HG02884 (cell line): ENCODE measurements at regions not wholly inside any gene's neighbourhood (a gene's known extent, or its start where the extent isn't known, plus 50 kb on each side); places are given as distances from the start of the nearest gene placed in this dataset.
A peak's percentile ranks its signal among the peaks of the same experiment; 100 is the strongest.

Experiments used
- ATAC-seq: cut with Tn5 transposase; IDR thresholded peaks from one replicate; pipeline ENCODE4 v1.9.1; 2021; ENCODE audit warnings: mild to moderate bottlenecking, moderate library complexity; ENCODE audit not compliant: unreplicated experiment

DNA sequence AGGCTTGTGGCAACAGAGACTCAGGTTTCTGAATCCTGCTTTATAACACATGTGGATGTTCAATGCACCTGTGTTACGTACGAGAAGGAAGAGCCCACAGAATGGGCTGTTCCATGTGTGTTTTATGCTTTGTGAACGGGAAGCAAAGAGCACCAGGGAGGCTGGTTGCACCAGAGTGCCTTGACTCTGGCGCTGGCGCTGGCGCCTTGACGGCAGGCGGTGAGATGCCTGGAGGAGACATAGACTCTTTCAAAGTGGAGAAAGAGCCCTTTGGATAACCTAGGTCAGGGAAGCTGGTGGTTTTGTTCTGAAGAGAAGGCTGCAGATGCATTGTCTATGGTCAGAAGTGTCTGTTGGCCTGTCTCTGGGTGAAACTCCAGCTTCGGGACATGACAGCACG lies 80.2 kb upstream of the APCDD1 start:
- no peak for ATAC-seq

DNA sequence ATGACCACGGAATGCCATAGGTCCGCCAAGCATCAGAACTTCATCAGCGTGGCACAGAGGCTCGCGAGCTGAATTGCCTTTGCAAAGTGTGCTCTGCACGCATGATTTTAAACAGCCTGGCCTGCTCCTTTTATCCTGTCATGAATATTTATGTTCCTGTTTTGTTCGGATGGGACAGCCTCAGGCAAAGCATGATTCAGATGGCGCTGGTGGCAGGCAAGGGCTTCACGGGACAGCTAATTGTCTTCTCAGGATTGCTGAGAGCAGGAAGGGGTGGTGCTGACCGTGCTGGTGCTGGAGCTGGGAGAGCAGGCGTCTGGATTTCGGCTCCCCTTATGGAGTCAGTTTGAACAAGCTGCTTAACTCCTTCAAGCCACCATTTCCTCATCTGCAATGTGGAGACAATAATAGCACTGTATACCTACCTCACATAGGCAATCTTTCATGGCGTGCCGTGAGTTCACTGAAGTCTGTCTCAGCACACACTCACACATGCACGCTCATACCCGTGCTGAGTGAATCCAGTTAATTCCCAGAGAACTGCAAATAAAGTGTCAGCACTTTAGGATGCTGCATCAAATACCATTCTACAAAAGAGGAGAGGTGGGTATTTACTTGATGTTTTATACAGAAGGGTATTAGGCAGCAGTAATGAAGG lies 79.7 kb upstream of the APCDD1 start:
- ATAC-seq: no peak

DNA sequence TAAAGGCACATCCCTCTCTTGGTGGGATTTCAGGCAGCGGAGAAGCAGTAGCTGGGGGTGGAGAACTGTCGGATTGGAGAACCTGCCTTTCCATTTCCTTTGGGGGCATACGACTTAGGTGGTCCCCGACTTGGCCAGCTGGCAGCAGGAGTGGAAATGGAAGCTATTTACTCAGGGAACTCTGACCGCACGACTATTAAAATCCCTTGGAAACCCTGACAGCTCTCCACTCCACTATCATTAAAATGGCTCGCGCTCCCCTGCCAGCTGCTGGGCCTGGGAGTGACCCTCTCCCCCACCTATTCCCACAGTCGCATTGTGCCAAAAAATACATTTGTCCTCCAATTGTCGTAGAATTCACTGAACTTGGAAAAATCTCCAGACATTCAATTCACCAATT lies 77.7 kb upstream of the APCDD1 start:
- no peak for ATAC-seq

DNA sequence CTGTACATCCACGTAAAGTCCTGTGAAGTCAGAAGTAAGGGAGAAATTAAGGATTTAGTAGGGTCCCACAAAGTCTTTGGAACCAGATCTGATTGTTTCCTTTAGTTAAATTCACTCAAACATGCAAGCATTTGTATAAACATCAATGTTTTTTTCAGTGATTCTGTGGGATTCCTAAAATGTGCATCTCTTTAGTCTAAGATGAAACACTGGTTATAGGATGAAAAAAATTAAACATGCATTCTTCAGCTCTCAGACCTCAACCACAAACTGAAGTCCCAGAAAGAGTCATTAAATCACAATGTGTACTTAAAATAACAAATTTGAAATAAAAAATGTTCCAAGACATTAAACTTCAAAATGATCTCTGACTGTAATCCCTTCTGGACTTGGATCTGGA lies 76.5 kb upstream of the APCDD1 start:
- ATAC-seq: no peak

DNA sequence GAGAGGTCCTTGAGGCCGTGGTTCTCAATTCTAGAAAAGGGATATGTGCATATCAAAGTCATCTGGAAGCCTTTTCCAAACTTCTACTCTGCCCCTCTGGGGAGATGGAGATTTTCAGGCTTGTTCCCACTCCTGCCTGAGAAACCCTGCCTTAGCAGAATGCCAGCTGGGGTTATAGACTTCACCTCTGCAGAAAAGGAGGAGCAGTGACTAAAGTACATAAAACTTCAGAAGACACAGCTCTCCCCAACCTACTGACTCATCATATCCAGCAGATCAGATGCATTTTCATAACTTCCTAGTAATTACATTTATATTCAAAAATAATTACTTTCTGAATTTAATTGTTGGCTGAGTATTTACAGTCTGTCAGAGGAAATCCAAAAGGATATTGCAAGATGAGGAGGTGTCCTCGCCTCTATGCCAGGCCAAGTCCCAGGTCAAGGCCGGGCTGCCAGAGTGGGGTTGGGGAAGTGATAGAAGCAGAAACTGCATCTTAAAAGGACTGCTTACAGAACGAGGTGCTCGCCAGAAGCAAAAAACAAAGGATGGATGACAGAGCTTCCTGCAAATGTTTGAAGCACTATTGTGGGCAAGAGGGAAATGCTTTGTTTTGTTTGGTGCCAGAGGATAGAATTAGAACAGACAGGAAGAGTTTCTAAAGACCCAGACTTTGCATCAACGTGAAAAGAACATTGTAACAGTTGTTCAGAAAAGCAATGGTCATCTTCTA lies 75.6 kb upstream of the APCDD1 start:
- no peak for ATAC-seq

DNA sequence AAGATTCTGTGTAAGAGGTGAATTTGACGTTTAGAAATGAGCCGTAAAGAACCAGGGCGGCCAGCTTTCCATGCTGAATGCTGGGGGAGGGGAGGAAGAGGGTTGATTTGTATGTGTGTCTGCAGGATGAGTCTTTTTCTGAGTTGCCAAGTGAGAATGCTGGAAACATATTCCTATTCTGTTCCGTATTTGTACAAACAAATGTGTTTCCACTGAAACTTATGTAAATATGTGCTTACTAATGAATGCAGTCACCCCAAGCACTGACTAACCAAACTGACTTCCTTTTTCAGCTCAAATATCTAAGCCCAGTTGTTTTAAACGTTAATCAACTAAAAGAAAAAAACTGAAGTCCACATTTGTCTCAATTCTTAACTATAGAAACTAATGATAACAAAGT lies 74.9 kb upstream of the APCDD1 start:
- no peak for ATAC-seq

DNA sequence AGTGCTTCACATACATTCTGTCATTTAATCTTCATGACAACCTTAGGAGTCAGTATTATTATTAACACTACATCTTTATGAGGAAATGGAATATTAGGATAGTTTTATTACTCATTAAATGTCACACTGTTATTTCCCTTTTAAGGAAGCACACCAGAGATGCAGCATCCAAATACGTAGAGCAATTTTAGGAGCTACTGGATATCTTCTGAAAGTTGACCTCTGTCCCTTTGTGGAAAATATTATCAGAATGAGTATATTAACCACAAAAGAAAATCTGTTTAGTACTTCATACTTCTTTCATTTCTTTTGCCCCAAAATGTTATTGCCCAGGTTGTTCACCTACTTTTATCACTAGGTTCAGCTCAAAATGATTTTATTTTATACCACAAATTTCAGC lies 72.9 kb upstream of the APCDD1 start:
- no peak for ATAC-seq

DNA sequence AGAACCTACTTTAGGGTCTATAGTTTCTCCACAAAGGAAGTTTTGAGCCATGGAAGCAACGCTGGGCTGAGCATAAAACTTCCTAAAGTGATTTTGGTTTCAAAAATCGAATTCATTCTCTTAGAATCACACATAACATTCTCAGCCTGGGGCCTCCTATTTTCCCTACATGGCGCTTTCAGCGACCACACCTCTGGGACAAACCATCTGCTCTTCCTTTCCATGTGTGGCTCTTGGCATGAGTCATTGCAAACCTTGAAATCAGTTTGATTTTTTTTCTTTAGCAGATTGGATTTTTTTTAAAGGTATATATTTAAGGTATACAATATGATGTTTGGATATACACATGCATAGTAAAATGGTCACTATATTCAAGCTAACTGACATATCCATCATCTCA lies 72.5 kb upstream of the APCDD1 start:
- ATAC-seq: no peak

DNA sequence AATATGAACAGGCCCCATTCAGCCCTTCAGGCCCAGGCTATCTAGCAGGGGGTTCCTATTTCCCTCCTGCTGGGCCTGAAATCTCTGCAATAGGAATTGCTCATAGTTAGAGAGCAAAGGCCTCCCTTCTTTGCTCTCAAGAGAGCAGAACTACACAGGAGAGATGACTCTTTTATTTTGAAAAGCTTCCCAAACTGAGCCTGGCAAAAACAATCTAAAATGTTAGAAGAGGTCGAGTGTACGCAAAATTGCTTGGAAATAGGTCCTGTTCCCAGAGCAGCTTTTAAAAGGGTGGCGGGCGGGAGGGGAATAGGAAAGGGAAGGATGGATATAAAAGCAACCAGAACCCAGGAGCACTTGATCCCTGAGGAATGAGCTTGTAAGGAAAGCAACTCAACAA lies 68.4 kb upstream of the APCDD1 start:
- ATAC-seq: no peak

DNA sequence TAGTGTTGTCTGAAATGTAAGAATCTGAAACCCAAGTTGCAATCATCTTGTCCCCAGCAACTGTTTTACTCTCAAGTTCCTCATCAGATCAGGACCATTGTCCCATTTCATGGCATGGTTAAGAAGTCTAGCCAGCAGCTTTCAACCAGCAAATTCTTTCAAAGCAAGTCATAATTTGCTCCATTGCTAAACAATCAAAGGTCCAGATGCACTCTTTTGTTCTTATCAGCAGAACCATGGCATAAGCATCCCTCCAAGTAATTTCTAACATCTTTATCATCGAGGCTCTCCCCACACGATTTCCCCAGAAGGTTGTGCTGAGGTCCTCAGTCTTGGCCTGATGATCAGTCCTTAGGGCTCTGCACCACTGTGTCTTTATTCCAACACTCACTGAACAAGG lies 67.5 kb upstream of the APCDD1 start:
- ATAC-seq: no peak

DNA sequence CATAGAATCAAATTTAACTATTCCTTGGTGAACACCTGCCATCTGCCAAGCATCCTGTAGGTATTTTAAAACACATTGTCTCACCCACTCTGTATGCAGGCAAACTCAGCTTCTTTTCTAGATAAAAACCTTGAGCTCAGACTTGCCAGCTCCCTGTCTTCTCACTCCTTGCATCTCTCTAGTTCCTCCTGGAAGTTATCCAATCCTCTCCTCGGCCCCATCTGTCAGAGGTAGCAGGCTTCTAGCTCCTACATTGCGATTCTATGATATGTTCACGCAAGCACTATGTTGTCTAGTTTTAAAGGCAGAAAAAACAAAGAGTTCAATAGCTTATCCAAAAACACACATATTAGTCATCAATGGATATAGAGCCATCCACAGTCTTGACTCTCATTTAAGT lies 67.0 kb upstream of the APCDD1 start:
- no peak for ATAC-seq

DNA sequence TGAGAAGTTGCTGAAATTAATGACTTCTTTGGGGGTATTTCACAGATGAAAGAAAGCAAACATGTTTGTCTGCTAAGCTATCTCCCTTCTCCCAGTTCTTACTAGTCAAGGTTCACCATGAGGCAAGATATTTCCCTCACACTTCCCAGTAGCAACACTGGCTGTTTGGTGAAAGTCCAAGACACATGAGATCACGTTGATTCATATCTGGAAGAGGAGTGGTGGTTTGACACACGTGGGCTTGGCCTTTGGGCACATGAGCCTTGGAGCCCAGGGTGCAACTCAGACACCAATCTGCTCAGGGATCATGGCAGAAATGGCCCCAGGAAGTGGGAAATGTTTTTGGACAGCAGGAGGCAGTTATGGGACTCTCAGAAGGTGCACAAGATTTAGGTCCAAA lies 66.1 kb upstream of the APCDD1 start:
- ATAC-seq: no peak

DNA sequence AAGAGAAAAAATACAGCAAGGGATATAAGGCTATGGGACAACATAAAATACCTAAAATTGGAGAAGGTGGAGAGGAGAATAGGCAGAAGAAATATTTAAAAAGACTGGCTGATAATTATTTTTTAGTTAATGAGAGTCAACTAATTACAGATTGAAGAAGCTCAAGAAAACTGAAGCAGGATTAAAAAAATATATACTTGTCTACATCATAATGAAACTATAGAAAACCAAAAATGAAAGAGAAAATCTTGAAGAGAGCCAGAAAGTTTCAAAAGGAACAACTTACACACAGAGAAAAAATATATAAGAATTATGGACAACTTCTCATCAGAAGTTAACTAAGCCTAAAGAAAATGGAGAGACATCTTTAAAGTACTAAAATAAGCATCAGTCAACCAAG lies 62.9 kb upstream of the APCDD1 start:
- peak; percentile 75 for ATAC-seq

DNA sequence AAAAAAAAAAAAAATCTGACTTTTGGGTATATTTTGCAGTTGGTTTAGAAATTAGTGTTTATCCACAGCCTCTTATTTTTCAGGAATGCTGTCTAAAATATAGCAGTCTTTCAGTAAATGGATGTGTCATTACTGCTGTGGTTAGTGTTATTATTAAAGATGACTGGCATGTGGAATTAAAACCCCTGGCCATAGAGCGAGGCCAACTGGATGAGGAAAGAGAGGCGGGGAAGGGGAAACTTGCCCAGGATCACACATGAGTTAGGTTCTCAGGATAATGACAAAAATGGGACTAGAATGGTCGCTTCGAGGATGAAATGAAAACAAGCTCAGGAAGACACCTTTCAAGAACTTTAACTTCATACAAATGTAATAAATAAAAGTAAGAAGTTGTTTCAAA lies 57.4 kb upstream of the APCDD1 start:
- ATAC-seq: no peak

DNA sequence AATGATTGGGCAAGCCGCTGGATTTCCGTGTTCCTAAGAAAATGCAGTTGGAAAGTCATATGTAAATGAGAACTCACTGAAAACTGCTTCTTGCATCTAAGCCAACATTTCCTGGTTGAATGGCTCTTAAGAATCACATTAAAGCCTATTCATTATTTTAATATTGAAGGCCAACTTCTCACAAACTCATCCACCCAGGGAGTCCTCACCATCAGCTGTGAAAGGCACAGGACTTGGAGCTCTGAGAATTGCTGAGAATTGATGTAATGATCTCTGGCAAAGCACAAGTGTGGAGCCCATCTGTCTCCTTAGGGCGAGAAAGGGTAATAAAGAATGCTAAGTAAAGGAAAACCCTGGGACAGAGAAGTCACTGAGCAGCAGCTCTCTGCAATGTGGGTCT lies 55.9 kb upstream of the APCDD1 start:
- no peak for ATAC-seq

DNA sequence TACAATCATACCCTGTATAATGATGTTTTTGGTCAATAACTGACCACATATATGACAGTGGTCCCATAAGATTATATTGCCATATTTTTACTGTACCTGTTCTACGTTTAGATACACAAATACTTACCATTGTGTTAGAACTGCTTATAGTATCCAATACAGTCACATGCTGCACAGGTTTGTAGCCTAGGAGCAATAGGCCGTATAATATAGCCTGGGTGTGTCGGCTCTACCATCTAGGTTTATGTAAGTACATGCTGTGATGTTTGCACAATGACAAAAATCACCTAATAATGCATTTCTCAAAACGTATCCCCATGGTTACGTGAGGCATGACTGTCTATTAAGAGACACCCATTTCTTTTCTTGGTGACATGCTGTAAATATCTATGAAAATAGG lies 55.0 kb upstream of the APCDD1 start:
- no peak for ATAC-seq

DNA sequence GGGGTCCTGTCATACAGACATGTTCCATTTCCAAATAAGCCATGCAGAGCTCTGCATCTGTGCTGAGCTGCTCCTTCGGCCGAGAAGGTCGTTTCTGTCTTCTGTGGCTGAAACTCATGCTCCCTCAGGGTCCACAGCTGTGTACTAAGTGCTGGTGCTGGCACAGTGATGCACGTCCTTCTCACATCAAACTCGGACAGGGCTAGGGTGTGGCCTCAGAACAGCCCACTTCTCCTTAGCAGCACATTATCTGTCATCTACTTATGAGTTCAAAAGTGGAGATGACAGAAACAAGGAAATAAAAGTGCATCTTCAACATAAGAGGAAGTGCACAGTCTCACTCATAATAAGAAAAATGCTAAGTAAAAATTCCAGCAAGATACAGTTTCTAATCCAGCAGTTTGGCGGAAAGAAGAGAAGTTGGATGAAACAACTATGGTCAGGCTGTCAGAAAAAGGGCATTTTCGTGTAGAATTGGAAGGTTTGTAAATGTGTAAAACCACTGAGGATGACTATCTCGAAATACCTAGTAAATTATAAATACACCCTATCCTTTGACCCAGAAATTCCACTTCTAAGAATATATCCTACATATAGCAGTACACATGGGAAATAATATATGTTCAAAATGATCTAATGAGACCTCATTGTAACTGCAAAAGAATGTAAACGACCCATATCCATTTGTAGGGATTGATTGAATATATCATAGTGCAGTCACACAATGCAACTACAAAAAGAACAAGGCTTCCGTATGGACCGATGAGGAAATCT lies 53.7 kb upstream of the APCDD1 start:
- no peak for ATAC-seq

DNA sequence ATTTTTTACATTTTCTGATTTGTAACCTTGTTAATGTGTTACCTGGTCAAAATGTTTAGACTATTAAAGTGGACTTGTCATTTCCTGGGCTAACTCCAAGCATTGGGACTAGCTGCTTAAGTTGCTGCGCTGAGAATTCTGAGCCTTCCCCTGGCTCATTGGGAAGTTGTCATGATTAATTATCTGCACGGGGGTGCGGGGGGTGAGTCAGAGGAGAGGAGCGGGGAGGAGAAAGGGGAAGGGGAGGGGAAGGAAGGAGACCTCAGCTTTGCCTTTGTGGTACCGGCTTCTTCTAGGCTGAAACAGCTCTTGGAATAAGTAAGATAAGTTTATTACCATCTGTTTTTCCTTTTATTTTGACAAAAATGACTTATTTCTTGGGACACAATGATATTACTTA lies 52.9 kb upstream of the APCDD1 start:
- no peak for ATAC-seq

DNA sequence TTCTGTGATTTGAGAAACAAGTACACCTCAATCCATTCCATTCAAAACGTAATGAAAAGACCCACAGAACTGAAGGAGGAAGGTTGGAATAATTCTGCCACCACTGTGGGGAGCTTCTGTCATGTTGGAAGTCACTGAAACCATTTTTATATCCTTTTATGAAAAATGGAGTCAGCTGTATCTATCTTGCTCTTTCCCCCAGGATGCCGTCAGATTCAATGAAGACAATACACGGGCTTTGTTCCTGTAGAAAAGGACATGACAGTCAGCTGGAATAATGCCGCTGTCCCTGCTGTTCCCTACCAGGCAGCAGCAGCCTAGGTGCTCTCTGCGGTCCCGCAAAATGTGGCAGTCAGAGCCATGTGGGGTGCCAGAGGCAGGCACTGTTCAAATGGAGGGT lies 52.5 kb upstream of the APCDD1 start:
- no peak for ATAC-seq

DNA sequence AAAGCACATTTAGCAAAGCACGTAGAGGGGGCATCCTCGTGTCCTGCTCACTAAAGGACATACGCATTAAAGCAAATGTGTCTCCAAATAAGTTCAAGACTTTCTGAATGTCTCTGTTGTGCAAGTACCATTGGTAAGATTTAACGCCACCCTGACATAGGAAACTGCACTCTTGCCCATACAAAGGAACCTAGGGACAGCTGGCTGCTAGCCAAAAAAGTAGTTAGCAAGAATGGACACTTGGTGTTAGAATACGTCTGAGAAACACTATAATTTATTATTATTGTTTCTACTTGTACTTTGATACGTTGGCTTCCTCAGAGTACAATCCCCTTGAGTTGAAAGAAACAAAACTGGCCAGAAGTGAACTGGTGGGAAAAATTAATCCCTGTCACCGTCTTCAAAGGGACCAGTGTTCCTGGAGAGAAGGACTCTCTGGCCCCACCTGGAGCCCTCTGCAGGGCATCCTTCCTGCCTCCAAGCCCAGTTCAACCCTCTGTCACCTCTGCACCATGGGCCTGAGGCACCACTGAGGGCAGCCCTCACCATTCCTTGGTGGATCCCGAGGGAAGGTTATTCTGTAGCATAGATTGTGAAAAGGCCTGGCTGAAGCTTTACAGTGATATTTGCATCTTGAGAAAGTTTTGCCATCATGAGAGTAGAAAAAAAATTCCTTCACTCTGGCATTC lies 51.4 kb upstream of the APCDD1 start:
- ATAC-seq: no peak

DNA sequence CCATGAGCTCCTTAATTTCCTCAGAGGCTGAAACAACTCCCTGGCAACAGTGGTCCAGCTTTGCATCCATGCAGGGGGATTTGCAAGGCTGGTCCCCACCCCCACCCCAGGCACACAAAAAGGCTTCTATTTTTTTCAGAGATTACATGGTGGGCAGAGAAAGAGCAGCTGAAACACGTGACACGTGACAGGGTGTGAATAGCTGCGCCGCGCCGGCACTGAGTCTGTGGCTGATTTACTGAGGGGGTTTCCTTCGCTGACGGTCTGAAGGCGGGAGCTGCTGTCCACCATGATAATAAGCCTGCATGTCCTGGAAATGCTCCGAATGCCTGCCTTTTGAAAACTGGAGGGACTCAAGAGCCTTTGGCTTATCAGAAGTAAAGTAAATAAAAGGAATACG lies 50.7 kb upstream of the APCDD1 start:
- ATAC-seq: no peak

DNA sequence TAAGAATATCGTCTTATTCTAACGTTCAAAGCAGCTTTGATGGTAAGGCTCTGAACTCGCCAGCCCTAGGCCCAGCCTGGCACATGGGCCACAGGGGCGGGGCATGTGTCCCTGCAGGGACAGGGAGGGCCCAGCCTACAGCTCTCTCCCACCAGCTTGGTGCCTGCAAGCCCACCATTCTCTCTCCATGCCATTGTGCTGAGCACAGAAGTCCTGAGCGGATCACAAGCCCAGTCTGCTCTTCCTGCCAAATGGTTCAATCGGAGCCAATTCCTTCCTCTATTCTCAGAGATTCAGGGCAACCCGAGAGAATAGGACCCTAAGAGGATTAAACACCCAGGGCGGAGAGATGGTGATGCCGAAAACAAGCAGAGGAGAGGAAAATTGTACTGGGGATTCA lies 50.3 kb upstream of the APCDD1 start:
- ATAC-seq: no peak
